HG02973 (cell line): ENCODE measurements at regions not wholly inside any gene's neighbourhood (a gene's known extent, or its start where the extent isn't known, plus 50 kb on each side); places are given as distances from the start of the nearest gene placed in this dataset.
"Not testable (repeated sequence)": the region's sequence is repeated elsewhere in the genome, so short reads cannot be mapped to it uniquely, and the experiment has no call there.

ENCODE experiments used
- ATAC-seq: cut with Tn5 transposase; IDR thresholded peaks from one replicate; pipeline ENCODE4 v1.9.1; 2021; ENCODE audit warnings: moderate library complexity; ENCODE audit not compliant: unreplicated experiment

DNA sequence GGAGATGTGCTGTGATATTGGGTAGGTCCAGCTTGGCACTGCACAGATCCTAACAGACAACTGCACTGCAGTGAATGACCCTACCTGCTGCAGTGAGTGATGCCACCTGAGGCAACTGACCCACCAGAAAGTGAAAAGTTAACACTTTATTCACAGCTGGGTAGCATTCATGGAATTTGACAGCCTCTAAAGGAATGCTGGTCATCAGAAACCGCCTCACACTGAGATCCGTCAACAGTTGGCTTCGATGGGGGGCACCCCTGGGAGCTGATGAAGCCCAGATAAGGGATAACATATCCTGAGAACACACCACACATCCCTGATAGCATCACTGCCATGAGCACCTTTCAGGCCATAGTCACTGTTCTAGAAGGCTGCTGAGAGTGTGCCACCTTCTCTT, 272.4 kb upstream of the CRY1 start:
- ATAC-seq: no peak

DNA sequence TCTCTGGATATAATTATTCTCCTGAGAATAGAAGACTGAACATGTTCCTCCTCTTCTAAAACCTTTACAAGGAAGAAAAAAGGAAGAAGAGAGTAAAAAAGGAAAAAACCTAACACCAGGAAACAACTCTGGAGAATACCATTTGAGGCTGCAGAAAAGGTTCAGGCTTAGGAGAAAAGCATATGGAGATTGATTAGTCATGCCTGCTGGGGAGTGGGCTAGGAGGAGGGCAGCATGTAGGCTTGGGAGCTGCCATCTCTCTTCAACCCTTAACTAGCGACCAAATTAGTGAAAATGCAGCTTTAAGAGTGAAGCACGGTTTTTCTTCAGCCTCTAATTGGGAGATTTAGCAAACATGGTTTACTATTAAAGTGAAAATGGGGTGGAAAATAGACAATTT, 273.0 kb upstream of the CRY1 start:
- ATAC-seq: no peak

DNA sequence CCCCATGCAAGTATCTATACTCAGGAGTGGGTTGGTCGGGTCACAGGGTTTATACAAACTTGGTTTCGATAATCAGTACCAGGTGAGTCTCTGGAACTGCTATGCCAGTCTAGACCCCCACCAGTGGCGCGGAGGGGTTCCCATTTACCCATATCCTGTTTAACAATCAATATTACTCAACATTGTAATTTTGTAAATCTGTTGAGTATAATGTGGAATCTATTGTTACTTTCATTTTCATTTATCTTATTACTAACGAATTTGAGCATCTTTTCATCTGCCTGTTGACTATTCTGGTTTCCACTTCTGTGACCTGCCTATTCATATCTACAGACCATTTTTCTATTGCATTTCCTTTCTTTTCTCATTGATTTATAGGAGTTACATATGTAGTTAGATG, 275.2 kb upstream of the CRY1 start:
- no peak for ATAC-seq

- no peak for ATAC-seq
Measured at GRCh38 chr12:107369006-107369405, 275.7 kb upstream of the CRY1 start.

- no peak for ATAC-seq
Measured at GRCh38 chr12:107369679-107370078, 276.3 kb upstream of the CRY1 start.

- ATAC-seq: no peak
Measured at GRCh38 chr12:107372229-107372658, 278.9 kb upstream of the CRY1 start.

DNA sequence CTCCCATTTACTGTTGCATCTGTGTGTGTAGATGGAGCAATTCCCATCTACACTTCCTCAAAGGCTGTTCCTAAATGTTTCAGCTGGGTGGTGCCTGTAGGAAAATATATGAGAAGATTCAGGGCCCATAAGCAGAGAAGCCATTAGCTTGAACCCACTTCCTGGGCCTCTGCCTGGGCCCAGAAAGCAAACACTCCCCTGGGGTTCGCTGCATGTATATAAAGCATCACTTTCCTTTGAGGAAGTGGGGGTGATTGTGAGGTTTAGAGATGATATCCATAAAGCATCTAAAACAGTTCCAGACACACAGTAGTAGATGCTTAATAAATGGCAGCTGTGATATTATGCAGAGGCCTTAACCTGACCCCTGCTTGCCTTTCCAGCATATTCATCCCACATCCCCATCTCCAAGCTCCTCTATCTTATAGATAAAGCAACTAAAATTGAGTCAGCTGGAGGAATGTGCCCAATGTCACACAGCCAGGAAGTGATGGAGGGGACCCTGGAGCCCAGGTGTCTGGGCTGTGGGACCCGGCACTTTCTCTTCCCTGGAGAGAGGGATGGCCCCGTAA, 280.0 kb upstream of the CRY1 start:
- no peak for ATAC-seq

DNA sequence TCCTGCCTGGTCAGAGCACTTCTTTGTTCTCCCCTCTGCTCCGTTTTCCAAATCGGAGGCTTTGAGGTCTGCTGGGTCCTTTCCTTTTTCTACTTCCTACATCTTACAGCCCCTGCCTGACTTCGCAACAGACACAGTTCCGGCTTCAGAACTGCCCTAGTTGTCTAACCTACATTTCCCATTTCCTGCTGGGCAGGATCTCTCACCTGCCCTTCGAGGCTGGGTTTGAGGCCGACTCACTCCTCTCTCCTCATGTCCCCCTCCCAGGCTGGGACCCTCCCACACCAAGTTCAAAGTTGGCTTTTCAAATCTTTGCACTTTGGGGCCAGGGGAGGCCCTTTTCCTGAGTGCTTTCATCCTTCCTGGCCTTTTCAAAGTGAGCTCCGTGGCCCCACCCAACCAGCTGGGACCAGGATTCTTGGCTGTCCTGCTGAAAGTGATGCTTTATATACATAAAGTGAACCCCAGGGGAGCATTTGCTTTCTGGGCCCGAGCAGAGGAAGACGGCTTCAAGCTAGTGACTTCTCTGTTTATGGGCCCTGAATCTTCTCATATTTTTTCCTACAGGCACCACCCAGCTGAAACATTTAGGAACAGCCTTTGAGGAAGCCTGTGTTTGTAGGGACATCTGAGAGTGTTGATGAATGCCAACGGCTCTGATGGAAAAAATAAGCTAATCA, 281.0 kb upstream of the CRY1 start:
- no peak for ATAC-seq

GRCh38 chr12:107375231-107375630, 281.9 kb upstream of the CRY1 start:
- no peak for ATAC-seq

DNA sequence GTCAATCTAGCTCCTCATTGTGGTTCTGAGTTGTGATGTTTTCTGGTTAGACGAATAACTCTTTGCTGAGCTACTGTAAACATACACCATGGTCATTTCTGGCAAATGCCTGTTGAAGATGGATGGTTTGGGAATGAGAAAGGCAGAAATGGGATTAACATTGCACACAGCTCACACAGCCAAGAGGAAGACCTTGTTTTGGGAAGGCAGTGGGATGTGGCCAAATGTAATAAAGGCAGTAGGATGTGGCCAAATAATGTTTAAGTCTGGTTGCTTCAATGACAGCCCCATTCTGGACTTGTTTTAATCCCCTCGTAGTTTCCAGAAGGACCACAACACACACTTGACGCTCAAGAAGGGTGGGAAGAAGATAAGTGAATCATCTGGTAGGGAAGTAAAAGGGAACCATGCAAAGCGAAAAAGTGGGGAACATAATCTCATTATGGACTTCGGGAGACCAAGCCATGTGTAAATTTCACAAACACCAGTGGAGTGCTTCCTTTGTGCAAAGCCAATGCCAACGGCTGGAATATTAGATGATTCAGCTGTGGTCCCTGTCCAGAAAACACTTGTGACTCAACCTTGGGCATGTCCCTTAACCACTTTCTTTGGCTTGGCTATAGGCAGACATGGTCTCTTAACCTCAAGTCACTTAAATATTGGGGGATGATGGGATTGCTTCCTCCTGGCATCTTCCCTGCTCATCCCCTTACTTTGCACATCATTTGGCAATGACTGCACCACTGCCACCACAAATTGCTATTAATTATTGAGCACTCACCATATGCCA, 284.4 kb upstream of the CRY1 start:
- no peak for ATAC-seq

GRCh38 chr12:107378609-107379008, 285.3 kb upstream of the CRY1 start:
- no peak for ATAC-seq

DNA sequence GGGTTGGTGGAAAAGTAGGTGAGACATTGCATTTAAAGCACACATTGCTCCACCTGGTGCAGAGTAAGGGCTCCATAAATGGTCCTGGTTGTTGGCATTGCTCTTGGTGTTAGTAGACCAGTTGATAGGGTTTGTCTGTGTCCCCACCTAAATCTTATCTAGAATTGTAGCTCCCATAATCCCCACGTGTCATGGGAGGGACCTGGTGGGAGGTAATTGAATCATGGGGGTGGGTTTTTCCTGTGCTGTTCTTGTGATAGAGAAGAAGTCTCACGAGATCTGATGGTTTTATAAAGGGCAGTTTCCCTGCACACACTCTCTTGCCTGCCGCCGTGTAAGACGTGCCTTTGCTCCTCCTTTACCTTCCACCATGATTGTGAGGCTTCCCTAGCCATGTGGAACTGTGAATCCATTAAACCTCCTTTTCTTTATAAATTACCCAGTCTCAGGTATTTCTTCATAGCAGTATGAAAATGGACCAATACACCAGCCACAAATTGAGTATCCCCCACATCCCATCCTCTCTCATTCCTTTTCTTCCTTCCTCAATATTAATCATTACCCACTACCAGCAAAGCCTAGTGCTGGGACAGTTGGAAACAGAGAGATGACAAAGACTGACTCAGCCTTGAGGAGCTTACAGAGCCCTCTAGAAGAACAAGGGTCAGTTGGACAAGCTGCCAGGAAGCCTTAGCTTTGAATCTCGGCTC, 285.9 kb upstream of the CRY1 start:
- not testable (repeated sequence) for ATAC-seq

DNA sequence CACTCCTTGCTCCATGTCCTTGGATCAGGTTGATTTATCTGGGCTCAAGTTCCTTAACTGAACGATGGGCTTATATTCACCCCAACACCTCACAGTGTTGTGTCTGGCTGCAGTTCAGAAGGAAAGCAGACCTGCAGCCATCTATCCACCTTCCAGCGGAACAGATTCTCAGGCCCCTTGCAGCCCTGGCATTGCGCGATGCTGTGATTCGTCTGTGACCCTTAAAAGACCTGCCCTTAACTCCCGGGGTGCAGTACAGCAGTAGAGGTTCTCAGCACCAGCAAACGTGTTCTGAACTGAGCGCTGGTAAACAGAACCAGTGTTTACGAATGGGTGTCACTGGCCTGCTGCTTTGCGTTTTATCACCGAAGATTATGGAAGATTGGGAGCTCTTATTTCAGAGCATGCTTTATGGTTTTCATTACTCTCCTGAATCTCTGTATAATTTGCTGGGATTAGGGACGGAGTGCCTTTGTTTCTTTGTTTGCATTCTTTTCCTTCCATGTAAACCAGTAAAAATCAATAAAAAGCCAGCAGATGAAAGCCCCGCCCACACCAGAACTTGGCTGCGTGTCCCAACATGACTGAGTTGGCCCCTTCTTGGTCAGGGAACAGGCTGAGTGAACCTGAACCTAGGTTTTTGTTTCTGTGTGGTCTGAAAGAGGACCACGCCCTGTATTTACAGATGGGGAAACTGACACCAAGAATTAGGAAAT, 286.7 kb upstream of the CRY1 start:
- ATAC-seq: no peak

GRCh38 chr12:107384645-107385044, 291.3 kb upstream of the CRY1 start:
- ATAC-seq: no peak

GRCh38 chr12:107385509-107385908, 292.2 kb upstream of the CRY1 start:
- ATAC-seq: no peak

- ATAC-seq: no peak
Measured at GRCh38 chr12:107386569-107386968, 293.2 kb upstream of the CRY1 start.

GRCh38 chr12:107388263-107388662, 294.9 kb upstream of the CRY1 start:
- ATAC-seq: no peak

- no peak for ATAC-seq
Measured at GRCh38 chr12:107390414-107390813, 295.2 kb upstream of the PWP1 start.

DNA sequence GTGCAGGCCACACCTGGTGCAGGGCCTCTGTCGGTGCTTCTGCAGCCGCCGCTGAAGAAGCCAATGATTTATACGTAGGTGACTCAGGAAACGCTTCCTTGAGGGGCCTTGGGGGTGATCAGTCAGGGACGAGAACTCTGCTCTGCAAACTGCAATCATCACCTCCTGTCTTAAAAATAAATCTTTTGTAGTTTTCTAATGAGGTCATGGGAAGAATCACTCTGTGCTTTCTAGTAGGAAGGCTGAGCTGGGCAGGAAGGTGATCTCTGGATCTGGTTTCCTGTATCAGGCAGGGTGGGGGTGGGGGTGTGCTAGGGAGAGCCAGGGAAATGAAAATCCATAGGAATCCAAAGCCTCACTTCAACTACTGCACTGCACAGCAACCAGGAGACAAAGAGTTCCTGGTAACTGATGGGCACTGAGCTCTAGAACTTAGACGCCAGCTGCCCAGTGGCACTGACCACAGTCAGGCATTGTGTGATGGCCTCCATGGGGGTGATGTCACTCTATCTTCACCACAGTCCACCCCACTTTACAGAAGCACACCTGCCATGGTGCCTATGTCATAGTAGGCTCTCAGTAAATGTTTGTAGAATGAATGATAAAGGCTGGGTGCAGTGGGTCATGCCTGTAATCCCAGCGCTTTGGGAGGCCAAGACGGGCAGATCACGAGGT, 292.4 kb upstream of the PWP1 start:
- ATAC-seq: no peak

- ATAC-seq: no peak
Measured at GRCh38 chr12:107394693-107395092, 290.9 kb upstream of the PWP1 start.
